EL (cell line): ENCODE measurements at regions not wholly inside any gene's neighbourhood (a gene's known extent, or its start where the extent isn't known, plus 50 kb on each side); places are given as distances from the start of the nearest gene placed in this dataset.
"Not testable (repeated sequence)": the region's sequence is repeated elsewhere in the genome, so short reads cannot be mapped to it uniquely, and the experiment has no call there.

Experiments
- DNase-seq: peaks from one replicate; pipeline ENCODE4 v3.0.0-alpha.2; 2016

GRCh38 chr12:16828891-16829290, 222.9 kb upstream of the LMO3 start:
- no peak for DNase-seq

DNA sequence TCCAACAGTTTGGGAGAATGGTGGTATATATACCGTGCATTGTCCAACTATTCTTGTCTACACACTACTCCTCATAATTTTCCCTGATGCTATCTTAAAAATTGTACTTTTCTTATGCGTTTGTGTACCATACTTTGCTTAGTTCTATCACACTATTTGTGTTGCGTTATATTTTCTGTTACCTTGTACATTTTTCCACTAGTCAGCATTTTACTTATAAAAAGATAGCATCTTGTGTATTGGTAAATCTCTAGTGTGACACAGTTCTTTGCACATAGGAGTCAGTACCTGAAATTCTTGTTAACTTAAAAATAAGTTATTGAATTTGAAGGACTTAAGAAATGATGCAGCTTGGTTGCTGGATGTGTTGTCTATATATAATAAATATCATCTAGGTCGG, 201.8 kb upstream of the LMO3 start:
- DNase-seq = no peak

DNA sequence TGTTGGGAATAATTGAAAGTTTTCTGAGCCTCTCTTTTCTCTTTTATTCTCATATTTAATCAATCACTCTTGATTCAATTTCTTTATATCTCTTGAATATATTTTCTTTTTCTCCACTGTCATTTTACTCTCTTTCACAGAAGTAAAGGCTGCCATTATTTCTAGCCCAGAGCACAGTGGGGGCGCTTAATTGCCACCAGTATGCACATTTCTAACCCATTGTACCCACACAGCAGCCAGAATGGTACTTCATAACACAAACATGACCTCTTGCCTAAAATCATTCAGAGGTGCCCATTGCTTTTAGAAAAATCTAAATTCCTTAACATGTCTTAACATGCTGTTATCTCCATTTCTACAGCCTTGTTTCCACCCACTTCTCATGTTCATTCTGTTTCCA, 190.2 kb upstream of the LMO3 start:
- no peak for DNase-seq

DNA sequence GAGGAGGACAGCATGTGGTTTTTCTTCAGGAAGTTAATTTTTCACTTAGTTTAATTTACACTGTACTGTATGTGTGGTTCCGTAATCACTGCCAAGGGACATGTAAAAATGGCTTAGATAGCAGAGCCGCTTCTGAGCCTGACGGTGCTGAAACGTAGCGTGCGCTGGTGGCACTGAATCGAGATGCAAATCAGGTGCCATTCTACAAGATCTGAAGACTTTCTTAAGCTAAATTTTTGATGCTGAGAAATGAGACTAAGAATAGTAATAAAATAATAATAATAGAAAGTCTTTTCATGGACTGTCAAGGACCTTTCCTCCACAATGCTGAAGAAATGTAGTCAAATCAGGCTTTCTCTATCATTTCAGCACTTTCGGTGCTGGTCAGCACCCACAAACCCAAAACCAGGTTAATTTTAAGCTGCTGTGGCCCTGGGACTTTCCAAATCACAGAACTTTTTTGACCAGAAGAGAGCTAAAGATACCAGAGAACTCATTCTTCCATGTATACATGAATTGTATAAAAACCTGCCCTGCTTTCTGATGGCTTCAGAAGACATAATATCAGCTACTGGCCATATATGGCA, 183.3 kb upstream of the LMO3 start:
- DNase-seq = no peak

DNA sequence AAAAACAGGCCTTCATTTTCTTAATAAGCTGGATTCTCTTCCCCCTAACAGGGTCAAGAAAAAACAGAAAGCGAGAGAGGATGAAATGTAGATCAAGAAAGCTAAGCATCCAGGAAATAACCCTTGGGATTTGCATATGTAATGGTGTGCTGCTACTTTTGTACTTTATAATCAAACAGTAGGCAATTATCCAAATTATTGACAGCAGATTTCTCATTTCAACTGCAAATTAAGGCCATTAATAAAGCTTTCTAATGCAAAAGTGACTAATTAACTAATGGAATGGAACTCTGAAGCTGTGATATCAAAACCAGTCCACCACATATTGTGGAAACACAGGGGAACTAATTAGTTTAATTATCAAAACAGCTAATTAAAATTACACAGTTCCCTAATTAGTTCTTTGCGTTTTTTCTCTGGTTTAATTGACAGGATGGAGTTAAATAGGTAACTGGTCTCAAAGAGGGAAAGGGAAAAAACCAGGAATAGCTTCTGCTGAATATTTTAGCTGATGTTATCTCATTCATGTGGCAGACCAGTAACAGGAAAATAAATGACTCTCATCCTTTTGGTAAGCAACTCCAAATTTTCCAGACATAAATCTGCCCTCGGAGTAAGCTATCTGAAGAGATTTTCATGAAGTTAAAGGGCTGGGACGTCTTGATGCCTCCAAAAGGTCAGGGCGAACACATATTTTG, 182.7 kb upstream of the LMO3 start:
- no peak for DNase-seq

GRCh38 chr12:16785953-16786352, 180.0 kb upstream of the LMO3 start:
- DNase-seq = no peak

DNA sequence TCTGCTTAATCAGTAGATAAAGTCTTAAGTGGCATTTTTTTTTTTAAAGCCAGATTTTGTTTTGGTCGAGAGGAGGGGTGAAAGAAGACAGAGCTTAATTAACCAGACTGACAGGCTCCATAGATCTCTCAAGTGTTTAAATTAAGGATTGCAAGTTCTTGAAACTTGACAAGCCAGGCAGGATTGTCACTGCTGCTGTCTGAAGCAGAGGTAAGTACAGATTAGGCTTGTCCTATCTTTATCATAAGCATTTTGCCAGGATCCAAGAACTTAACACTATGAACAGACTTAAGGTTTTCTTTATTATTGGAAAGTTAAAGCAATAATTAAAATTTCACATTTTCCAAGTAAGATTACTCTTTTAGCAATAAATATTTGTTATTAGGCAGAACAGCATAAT, 179.6 kb upstream of the LMO3 start:
- no peak for DNase-seq

DNA sequence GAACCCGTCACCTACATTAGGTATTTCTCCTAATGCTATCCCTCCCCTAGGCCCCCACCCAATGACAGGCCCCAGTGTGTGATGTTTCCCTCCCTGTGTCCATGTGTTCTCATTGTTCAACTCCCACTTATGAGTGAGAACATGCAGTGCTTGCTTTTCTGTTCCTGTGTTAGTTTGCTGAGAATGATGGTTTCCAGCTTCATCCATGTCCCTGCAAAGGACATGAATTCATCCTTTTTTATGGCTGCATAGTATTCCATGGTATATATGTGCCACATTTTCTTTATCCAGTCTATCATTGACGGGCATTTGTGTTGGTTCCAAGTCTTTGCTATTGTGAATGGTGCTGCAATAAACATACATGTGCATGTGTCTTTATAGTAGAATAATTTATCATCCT, 163.2 kb upstream of the LMO3 start:
- not testable (repeated sequence) for DNase-seq

GRCh38 chr12:16766736-16767135, 160.8 kb upstream of the LMO3 start:
- DNase-seq = no peak

DNA sequence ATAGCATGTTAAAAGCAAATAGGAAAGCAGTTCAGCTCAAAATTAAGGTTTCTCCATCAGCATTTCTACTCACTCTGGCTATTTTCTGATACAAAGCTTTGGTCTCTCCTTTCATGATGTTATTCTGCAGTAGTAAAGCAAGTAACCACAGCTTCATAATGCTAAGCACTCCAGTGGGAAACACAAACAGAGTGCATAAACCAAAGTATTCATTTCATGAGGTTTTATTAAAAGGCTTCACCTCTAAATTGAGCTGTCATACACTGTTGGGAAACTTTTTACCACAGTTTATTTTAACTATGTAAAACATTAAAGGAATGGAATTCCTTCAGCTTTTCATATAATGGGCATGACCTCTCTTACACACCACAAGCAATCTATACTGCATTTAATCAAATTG, 157.9 kb upstream of the LMO3 start:
- no peak for DNase-seq

GRCh38 chr12:16756833-16757555, 151.0 kb upstream of the LMO3 start:
- DNase-seq = no peak

DNA sequence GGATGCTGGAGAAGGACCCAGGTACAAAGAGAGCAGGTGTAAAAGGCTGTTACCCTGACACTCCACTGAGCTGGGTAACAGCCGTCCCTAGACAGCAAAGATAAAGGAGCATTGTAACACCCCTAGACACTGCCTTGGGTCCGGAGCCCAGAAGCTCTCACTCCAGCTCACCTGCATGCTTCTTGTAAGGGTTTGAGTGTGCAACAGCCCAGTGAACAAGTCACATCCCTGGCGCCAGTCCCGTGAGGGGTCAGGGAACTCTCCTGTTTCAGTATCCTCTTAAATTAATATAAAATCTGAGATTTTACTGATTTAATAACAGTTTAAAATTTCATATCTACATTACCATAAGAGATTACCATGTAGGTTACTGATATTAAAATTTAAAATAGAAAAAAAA, 124.8 kb upstream of the LMO3 start:
- no peak for DNase-seq

DNA sequence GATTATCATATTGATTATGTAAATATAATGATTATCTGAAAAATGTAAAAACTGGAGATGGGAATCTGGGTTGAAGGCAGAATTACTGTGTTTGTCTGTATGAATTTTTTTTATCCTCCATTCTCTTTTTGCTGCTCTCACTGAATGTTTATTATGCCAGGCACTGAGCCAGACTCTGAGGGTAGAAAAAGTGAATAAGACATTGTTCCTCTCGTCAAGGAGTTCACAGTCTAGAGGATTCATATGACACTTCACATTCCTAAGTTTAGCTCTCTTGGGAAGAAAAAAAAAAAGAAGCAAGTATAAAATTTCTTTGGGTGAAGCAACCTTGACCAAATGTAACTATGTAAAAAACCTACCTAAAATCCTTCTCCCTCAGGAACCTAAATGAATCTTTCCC, 120.9 kb upstream of the LMO3 start:
- no peak for DNase-seq

DNA sequence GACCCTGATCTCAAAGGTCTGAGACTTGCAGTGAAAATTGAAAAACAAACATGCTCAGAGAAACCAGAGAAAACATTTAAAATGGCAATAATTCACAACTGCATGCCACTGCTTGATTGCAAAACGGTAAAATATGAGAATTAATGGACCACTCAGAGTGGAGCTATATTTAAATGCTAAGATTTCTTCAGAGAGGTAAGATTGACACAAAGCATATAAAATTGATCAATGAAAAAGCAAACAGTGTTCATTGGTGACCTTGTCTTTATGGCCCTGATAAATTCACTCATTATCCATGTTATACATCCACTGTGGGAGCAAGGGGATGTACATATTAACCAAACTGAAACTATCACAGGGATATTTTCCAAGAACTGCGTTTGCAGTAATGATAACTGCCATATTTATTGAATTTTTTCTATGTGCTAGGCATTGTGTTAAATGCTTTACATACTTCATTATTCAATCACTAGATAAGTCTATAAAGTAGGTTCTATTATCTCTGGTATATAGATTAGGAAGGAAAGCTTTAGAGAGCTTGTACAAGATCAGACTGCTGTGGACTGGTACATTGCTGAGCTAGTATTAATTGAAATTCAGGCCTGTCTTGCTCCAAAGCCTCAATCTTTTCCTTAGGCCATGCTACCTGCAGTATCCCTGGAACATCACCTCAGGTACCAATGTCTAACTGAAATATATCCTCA, 113.9 kb upstream of the LMO3 start:
- DNase-seq = no peak

DNA sequence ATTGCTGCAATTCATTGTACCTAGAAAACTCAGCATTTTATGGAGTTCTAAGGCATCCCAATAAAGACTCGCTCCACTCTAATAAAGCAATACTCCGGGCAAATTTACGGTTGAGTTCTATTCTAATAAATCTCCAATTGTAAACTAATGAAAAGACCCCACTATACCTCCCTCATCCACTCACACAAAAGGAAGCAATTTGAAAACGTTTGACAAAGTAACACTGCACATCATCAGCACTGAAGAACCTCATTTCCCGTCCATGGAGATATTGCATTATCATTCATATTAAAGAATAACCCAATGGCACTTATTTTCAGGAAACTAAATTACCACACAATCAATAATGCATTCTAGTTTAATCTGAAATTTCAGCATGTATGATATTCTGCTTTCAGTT, 111.0 kb upstream of the LMO3 start:
- no peak for DNase-seq

GRCh38 chr12:16692099-16692498, 86.1 kb upstream of the LMO3 start:
- no peak for DNase-seq

GRCh38 chr12:16691624-16692023, 85.7 kb upstream of the LMO3 start:
- no peak for DNase-seq

DNA sequence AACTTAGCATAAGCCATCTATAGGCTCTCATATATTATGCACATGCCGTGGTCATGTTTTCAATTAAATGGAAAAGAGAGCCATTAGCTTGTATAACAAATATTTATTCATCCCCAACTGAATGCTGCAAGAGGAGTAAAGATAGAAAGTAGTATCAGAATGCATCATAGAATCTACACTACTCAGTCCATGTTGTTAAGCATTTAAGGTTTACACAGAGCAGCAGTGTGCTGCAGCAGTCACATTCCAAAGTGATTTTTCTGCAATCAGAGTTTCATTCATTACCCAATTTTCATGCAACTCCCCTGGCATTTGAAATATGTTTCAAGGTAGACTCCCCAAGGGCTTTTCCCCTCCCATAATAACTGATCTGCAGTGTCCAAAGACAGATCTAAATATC, 82.2 kb upstream of the LMO3 start:
- DNase-seq = no peak

DNA sequence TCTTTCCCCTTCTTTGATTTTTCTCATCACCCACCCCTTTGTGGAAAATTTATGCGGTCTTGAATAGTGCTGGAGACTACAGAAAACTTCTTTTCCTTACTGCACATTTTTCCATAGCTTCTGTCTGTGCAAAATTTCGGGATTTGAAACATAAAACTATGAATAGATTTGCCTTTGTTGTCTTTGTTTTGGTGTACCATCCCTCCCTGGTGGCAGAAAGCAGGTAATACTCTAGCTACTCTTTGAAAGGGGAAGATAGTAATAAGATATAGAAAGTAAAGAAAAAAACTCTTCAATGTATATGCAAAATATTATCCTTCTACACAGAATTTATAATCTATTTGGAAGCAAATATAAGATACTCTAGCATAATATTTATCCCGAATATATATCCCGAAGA, 79.1 kb upstream of the LMO3 start:
- no peak for DNase-seq

- DNase-seq = no peak
These were observed 75.2 kb upstream of the LMO3 start for GRCh38 chr12:16681196-16681595.

GRCh38 chr12:16675438-16675837, 69.5 kb upstream of the LMO3 start:
- no peak for DNase-seq

DNA sequence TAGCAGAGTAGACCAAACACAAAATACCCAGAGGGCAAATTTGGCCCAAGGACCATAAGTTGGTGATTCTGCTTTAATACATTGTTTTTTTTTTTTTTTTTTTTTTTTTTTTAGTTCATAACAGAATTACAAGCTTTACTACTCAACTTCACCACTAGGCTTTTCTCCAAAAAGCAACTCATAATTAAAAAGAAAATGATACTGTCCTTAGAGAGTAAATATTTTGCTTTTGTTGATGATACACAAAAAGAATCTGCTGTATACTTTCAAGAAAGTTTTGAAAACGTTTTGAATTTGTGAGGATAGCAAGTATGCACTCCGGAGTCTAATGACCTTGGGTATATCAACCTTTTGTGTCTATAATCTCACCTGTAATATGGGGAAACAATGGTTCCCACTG, 68.9 kb upstream of the LMO3 start:
- DNase-seq = no peak

DNA sequence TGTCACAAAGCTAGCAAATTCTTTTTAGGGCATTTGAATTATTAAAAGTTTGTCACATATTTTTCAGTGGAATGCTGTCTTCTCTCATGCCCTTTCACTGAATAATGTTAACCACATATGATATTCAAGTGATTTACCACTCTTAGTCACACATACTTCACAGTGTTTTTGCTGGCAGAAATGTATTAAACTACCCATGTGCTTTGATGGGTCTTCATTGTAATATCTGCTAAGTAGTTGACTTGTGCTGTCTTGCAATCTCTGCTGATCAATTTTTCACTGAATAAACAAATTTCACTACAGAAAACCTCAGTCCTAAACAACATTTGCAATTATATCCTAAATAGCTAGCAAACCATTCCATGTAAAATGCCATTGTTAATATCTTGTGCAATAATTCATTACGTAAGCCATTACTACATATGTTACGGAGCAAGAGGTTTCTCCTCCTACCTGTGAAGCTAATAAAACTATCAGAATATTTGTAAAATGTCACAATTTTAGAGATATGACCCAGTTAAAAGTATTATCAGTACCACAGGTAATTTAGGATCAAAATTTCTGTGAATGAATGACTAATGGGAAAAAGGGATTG, 64.6 kb upstream of the LMO3 start:
- no peak for DNase-seq

DNA sequence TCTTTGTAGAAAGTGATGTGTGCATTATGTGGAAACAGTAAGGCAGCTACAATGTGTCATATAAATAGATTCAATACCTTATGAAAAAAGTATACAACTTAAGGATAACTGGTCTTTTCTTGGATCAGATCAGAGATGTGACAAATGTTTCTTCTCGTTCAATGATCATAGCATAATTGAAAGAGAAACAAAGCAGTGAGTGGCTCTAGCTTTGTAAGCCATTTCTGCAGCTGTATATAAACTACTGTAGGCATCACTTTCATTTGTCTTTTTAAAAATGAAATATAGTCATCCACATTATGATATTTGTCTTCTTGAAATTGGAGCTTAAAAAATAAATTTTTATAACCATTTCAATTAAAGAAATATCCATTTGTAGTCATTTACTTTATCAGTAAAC, 63.8 kb upstream of the LMO3 start:
- DNase-seq = no peak
